GM12875 (cell line): ENCODE measurements at regions not wholly inside any gene's neighbourhood (a gene's known extent, or its start where the extent isn't known, plus 50 kb on each side); places are given as distances from the start of the nearest gene placed in this dataset.
"Not testable (repeated sequence)": the region's sequence is repeated elsewhere in the genome, so short reads cannot be mapped to it uniquely, and the experiment has no call there.

Experiments
- H3K4me3 ChIP-seq: one replicate; pipeline ENCODE4 v1.5.1; 2011; ENCODE audit warnings: low read depth, low read length, control low read depth
- TF ChIP-seq, protein P1 (sequence below): IDR thresholded peaks from 2 replicates; pipeline ENCODE4 v1.5.1; 2011; ENCODE audit warnings: low read depth, mild to moderate bottlenecking, control low read depth, inconsistent platforms, low read length, moderate library complexity, borderline replicate concordance; ENCODE audit not compliant: insufficient read depth

DNA sequence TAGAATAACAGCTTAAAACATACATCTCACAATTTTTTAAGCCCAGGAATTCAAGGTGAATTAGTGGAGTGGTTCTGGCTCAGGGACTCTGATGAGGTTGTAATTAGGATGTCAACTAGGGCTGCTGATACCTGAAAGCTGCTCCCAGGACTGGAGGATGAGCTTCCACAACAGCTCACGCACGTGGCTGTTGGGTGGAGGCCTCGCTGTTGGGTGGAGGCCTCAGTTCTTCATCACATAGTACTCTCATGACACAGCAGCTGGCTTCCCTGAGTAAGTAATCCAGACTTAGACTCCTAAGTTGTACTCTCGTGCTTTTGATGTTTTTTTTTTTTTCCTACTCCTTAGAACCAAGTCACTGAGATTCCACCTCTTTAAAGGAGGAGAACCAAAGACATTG is 577.1 kb upstream of the PRR20A start:
- H3K4me3 ChIP-seq, result no peak overlapping the region
- TF ChIP-seq, protein P1, sequence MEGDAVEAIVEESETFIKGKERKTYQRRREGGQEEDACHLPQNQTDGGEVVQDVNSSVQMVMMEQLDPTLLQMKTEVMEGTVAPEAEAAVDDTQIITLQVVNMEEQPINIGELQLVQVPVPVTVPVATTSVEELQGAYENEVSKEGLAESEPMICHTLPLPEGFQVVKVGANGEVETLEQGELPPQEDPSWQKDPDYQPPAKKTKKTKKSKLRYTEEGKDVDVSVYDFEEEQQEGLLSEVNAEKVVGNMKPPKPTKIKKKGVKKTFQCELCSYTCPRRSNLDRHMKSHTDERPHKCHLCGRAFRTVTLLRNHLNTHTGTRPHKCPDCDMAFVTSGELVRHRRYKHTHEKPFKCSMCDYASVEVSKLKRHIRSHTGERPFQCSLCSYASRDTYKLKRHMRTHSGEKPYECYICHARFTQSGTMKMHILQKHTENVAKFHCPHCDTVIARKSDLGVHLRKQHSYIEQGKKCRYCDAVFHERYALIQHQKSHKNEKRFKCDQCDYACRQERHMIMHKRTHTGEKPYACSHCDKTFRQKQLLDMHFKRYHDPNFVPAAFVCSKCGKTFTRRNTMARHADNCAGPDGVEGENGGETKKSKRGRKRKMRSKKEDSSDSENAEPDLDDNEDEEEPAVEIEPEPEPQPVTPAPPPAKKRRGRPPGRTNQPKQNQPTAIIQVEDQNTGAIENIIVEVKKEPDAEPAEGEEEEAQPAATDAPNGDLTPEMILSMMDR, result no peak

- no peak overlapping the region for H3K4me3 ChIP-seq
- TF ChIP-seq, protein P1, result no peak
Measured at GRCh38 chr13:56586976-56587375, 553.7 kb upstream of the PRR20A start.

DNA sequence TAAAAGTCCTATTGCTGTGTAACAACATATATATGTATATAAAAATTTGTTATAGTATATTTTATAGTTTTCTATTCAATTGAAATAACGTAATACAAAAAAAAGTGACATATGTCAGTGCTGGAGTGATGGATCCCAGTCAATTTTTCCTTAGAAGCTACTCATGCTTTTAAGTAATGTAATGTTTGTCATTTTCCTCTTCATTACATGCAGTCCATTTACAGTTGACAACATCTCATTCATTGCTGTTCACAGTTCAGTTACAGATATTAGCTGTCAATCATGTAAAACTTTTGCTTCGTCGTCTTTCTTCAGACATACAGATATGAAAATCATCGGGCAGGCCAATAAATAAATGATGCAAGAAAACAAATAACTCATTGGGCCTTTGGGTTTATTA is 525.1 kb upstream of the PRR20A start:
- TF ChIP-seq, protein P1, result no peak
- H3K4me3 ChIP-seq, result no peak overlapping the region

DNA sequence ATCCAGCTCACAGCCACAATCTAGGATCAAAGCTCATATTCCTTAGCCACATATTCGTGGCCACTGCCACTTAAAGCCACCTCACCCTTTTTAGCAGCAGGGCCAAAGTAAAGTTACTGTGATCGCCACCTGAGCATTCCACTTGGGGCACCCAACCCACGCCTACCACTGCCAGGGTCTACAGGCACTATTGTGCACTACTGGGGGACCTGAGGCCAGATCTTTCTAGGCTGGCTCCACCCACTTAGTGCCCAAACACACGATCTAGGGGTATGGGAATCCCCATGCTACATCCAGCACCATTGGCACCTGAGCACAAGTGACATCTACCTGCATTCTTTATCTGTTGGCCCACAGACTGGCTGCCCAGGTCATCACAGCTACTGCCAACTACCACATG is 517.9 kb upstream of the PRR20A start:
- no peak overlapping the region for H3K4me3 ChIP-seq
- TF ChIP-seq, protein P1, result no peak

GRCh38 chr13:56628886-56629285 is 511.8 kb upstream of the PRR20A start:
- not testable (repeated sequence) for H3K4me3 ChIP-seq

DNA sequence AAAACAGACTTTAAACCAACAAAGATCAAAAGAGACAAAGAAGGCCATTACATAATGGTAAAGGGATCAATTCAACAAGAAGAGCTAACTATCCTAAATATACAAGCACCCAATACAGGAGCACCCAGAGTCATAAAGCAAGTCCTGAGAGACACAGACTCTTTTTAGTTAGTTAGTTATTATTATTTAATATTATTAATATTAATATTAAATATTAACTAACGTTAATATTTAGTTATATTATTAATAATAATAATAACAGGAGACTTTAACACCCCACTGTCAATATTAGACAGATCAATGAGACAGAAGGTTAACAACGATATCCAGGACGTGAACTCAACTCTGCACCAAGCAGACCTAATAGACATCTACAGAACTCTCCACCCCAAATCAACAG is 509.7 kb upstream of the PRR20A start:
- H3K4me3 ChIP-seq, result not testable (repeated sequence)

- no peak overlapping the region for H3K4me3 ChIP-seq
- TF ChIP-seq, protein P1, result no peak
Measured at GRCh38 chr13:56653043-56653442, 487.7 kb upstream of the PRR20A start.

DNA sequence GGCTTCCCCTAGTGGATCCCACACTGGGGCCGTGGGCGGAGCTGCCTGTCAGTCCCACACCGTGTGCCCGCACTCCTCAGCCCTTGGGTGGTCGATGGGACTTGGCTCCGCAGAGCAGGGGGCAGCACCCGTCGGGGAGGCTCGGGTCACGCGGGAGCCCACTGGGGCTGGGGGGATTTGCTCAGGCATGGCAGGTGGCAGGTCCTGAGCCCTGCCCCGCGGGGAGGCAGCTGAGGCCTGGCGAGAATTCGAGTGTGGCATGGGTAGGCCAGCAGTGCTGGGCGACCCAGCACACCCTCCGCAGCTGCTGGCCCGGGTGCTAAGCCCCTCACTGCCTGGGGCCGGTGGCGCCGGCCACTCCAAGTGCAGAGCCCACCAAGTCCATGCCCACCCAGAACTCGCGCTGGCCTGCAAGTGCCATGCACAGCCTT is 481.7 kb upstream of the PRR20A start:
- TF ChIP-seq, protein P1, result no peak
- no peak overlapping the region for H3K4me3 ChIP-seq
